ENCODE measurements at regions not wholly inside any gene's neighbourhood (a gene's known extent, or its start where the extent isn't known, plus 50 kb on each side); places are given as distances from the start of the nearest gene placed in this dataset.

GRCh38 chr12:115017346-115017745 is 333.4 kb upstream of the TBX3 start:
- no peak for TF ChIP-seq YY1 (IDR thresholded peaks at IDR 0.05; ENCODE audit: insufficient read depth, insufficient read length)
- no peak for TF ChIP-seq SUZ12 (IDR thresholded peaks at IDR 0.05; ENCODE audit: extremely low read depth, insufficient read depth, insufficient read length)
- no peak for TF ChIP-seq ZNF274 (IDR thresholded peaks at IDR 0.05; ENCODE audit: low read depth, low read length)

Data from NT2/D1 (cell line).